HL-60 (cell line): ENCODE measurements at regions not wholly inside any gene's neighbourhood (a gene's known extent, or its start where the extent isn't known, plus 50 kb on each side); places are given as distances from the start of the nearest gene placed in this dataset.

ENCODE experiments used
- DNase-seq, 2 experiments: peaks; one replicate each; pipeline ENCODE4 v3.0.0-alpha.2; 2010 to 2020; ENCODE audit warnings: low read depth in 1 of 2, low spot score in 1 of 2
- H3K27ac ChIP-seq: fragments of 250-450 bp; sonication (Bioruptor Pico); replicated peaks from 2 replicates; pipeline ENCODE4 v1.5.1; 2020; ENCODE audit warnings: mild to moderate bottlenecking, moderate library complexity
- H3K27me3 ChIP-seq: fragments of 250-450 bp; sonication (Bioruptor Pico); 2 replicates; pipeline ENCODE4 v1.5.1; 2021; ENCODE audit warnings: mild to moderate bottlenecking, moderate library complexity; ENCODE audit not compliant: insufficient read depth, poor library complexity, severe bottlenecking
- H3K4me3 ChIP-seq: replicated peaks from 2 replicates; pipeline ENCODE4 v1.5.1; 2011; ENCODE audit warnings: mild to moderate bottlenecking, control low read depth, low read length; ENCODE audit not compliant: insufficient read depth
- GABPA ChIP-seq: IDR thresholded peaks from 2 replicates; pipeline ENCODE4 v1.6.1; 2012; ENCODE audit warnings: low read depth
- POLR2AphosphoS5 ChIP-seq: IDR thresholded peaks from 2 replicates; pipeline ENCODE4 v1.6.1; 2012; ENCODE audit warnings: low read depth
- SPI1 ChIP-seq: IDR thresholded peaks from 2 replicates; pipeline ENCODE4 v1.6.1; 2012; ENCODE audit warnings: low read depth, mild to moderate bottlenecking, borderline replicate concordance
- TF ChIP-seq, protein P1 (sequence below): IDR thresholded peaks from one replicate; pipeline ENCODE4 v1.5.1; 2011; ENCODE audit warnings: low read length, control low read depth, inconsistent platforms; ENCODE audit not compliant: insufficient read depth
- TF ChIP-seq, protein P2 (sequence below): IDR thresholded peaks from 2 replicates; pipeline ENCODE4 v1.6.1; 2012; ENCODE audit warnings: low read depth; ENCODE audit not compliant: insufficient replicate concordance

DNA sequence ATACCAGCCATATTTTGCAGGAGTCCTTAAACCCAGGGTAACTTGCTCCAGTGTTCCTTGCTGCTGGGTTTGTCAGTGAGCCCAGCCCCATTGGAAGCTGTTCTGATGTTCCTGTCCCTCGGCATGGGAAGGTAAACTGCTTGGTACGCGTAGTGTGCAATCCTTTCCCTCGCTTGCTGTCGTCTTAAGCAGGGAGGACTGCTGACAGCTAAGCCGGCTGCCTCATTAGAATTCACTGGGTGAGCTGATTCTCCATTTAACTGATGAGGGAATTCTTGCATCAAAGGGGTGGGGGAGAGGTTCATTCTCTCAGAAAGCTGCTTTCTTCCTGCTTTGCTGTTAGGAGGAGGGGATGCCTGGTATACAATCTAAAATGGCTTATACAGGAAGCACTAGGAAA is 164.6 kb downstream of the MID1IP1 start:
- no peak overlapping the region for H3K27ac ChIP-seq
- no peak for DNase-seq
- TF ChIP-seq GABPA = no peak
- TF ChIP-seq POLR2AphosphoS5 = no peak
- TF ChIP-seq, protein P1, sequence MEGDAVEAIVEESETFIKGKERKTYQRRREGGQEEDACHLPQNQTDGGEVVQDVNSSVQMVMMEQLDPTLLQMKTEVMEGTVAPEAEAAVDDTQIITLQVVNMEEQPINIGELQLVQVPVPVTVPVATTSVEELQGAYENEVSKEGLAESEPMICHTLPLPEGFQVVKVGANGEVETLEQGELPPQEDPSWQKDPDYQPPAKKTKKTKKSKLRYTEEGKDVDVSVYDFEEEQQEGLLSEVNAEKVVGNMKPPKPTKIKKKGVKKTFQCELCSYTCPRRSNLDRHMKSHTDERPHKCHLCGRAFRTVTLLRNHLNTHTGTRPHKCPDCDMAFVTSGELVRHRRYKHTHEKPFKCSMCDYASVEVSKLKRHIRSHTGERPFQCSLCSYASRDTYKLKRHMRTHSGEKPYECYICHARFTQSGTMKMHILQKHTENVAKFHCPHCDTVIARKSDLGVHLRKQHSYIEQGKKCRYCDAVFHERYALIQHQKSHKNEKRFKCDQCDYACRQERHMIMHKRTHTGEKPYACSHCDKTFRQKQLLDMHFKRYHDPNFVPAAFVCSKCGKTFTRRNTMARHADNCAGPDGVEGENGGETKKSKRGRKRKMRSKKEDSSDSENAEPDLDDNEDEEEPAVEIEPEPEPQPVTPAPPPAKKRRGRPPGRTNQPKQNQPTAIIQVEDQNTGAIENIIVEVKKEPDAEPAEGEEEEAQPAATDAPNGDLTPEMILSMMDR = no peak
- no peak for TF ChIP-seq SPI1
- TF ChIP-seq, protein P2, sequence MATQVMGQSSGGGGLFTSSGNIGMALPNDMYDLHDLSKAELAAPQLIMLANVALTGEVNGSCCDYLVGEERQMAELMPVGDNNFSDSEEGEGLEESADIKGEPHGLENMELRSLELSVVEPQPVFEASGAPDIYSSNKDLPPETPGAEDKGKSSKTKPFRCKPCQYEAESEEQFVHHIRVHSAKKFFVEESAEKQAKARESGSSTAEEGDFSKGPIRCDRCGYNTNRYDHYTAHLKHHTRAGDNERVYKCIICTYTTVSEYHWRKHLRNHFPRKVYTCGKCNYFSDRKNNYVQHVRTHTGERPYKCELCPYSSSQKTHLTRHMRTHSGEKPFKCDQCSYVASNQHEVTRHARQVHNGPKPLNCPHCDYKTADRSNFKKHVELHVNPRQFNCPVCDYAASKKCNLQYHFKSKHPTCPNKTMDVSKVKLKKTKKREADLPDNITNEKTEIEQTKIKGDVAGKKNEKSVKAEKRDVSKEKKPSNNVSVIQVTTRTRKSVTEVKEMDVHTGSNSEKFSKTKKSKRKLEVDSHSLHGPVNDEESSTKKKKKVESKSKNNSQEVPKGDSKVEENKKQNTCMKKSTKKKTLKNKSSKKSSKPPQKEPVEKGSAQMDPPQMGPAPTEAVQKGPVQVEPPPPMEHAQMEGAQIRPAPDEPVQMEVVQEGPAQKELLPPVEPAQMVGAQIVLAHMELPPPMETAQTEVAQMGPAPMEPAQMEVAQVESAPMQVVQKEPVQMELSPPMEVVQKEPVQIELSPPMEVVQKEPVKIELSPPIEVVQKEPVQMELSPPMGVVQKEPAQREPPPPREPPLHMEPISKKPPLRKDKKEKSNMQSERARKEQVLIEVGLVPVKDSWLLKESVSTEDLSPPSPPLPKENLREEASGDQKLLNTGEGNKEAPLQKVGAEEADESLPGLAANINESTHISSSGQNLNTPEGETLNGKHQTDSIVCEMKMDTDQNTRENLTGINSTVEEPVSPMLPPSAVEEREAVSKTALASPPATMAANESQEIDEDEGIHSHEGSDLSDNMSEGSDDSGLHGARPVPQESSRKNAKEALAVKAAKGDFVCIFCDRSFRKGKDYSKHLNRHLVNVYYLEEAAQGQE = no peak
- no peak overlapping the region for H3K4me3 ChIP-seq
- no peaks in the 10 kb centered on the region for H3K27me3 ChIP-seq

DNA sequence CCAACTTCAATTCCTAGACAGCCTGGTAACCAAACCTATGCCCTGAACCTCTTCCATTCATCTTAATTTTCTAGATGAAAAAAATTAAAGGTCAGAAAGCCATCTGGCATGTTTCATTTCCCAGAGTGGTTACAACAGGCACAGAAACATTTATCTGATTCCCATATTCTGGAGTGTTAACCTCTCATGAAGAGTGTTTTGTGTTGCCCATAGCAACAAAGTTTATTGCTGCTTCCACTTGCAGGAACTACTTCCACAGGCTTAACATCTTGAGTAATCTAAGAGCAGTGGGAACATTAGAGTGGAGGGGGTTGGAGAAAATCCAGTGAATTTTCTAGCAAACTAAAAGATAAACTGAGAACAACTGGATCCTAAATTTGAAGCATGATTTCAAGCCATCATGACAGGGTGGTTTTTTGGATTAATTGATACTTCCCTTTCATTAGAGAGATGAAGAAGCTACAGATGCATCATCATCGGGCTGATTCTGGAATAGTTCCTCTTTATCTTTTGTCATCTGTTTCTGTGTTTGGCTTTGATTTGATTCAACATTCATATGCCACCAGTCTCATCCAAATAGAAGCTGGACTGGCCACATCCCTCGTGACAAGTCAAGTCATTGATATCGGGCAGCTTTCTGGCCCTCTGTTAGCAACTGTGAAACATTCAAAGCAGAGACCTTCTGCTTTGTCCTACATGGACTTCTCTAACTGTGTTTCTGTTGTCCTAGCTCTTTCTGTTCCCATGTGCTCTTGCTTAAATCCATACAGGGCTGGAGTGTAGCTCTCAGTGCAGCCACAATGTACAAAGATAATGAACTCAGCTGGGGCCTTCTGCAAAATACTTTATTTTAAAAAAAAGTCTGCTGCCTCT is 167.3 kb downstream of the MID1IP1 start:
- TF ChIP-seq, protein P1 = no peak
- no peak for TF ChIP-seq POLR2AphosphoS5
- TF ChIP-seq GABPA = no peak
- TF ChIP-seq, protein P2 = no peak
- no peak for TF ChIP-seq SPI1
- no peaks in the 10 kb centered on the region for H3K27me3 ChIP-seq
- DNase-seq = no peak
- H3K4me3 ChIP-seq = no peak overlapping the region
- H3K27ac ChIP-seq = no peak overlapping the region

DNA sequence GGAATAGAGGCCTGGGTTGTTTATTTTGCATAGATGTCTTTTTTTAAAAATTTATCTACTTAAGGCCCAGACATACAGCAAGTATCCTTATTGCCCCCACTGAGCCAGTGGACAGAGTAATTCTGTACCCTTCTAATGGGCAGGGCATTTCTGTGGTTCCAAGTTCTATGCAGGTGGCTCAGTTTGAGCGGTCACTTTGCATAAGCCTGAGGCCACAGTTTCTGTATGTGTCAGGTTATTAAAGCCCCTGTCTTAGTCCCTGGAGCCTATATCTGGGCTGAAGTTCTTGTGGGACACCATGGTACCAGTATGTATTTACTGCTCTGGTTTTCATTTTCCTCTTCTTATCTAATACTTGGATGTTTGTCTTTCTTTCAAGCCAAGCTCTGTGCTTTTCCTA is 168.8 kb downstream of the MID1IP1 start:
- no peak overlapping the region for H3K27ac ChIP-seq
- H3K4me3 ChIP-seq = no peak overlapping the region
- H3K27me3 ChIP-seq = no peaks in the 10 kb centered on the region
- TF ChIP-seq, protein P2 = no peak
- no peak for TF ChIP-seq GABPA
- TF ChIP-seq, protein P1 = no peak
- no peak for TF ChIP-seq SPI1
- no peak for TF ChIP-seq POLR2AphosphoS5
- DNase-seq = no peak
